Osteoblast (primary cell): ENCODE measurements at regions not wholly inside any gene's neighbourhood (a gene's known extent, or its start where the extent isn't known, plus 50 kb on each side); places are given as distances from the start of the nearest gene placed in this dataset.

Experiments
- DNase-seq: peaks from one replicate; pipeline ENCODE4 v3.0.0; 2011; ENCODE audit warnings: low spot score, mixed read lengths; ENCODE audit not compliant: insufficient read length; ENCODE audit errors: missing footprints
- H2AFZ ChIP-seq: 2 replicates; pipeline ENCODE4 v1.6.0; 2011; ENCODE audit warnings: mild to moderate bottlenecking, low read length
- H3K27ac ChIP-seq: 2 replicates; pipeline ENCODE4 v1.5.1; 2011; ENCODE audit warnings: mild to moderate bottlenecking, low read depth, low read length, moderate library complexity
- H3K27me3 ChIP-seq: 2 replicates; pipeline ENCODE4 v1.6.0; 2012; ENCODE audit warnings: mild to moderate bottlenecking, control low read depth, inconsistent platforms, low read length, moderate library complexity; ENCODE audit not compliant: insufficient read depth
- H3K36me3 ChIP-seq: 2 replicates; pipeline ENCODE4 v1.5.1; 2011; ENCODE audit warnings: mild to moderate bottlenecking, low read length, control low read depth, moderate library complexity; ENCODE audit not compliant: insufficient read depth
- H3K4me1 ChIP-seq: 2 replicates; pipeline ENCODE4 v1.5.1; 2011; ENCODE audit warnings: mild to moderate bottlenecking, low read length, control low read depth, moderate library complexity; ENCODE audit not compliant: insufficient read depth
- H3K4me2 ChIP-seq: 2 replicates; pipeline ENCODE4 v1.6.0; 2011; ENCODE audit warnings: mild to moderate bottlenecking, low read length; ENCODE audit not compliant: insufficient read depth
- H3K4me3 ChIP-seq: fragments of 200-600 bp; sonication (generic); 3 replicates; pipeline ENCODE4 v1.5.1; 2012; ENCODE audit warnings: mild to moderate bottlenecking, low read length, inconsistent platforms; ENCODE audit not compliant: insufficient read depth
- H3K79me2 ChIP-seq: 2 replicates; pipeline ENCODE4 v1.6.0; 2012; ENCODE audit warnings: mild to moderate bottlenecking, low read length, control low read depth, inconsistent platforms; ENCODE audit not compliant: insufficient read depth
- H3K9me3 ChIP-seq: 2 replicates; pipeline ENCODE4 v1.5.1; 2011; ENCODE audit warnings: low read depth, low read length, control low read depth
- H4K20me1 ChIP-seq: 2 replicates; pipeline ENCODE4 v1.6.0; 2012; ENCODE audit warnings: mild to moderate bottlenecking, low read length, control low read depth; ENCODE audit not compliant: insufficient read depth
- CTCF ChIP-seq: IDR thresholded peaks from 2 replicates; pipeline ENCODE4 v1.5.1; 2011; ENCODE audit warnings: mild to moderate bottlenecking, low read depth, low read length, moderate library complexity; ENCODE audit errors: extremely low read depth

- Histone ChIP-seq H3K79me2 (no peaks in the 10 kb centered on the region), H4K20me1 (no peaks in the 10 kb centered on the region), H3K27ac (no peak overlapping the region), H3K27me3 (no peaks in the 10 kb centered on the region), H3K9me3 (no peaks in the 10 kb centered on the region), H3K4me2 (no peak overlapping the region), H2AFZ (no peak overlapping the region), H3K36me3 (no peaks in the 10 kb centered on the region), H3K4me1 (no peaks in the 10 kb centered on the region), H3K4me3 (no peak overlapping the region)
- DNase-seq: no peak
- no peak for TF ChIP-seq CTCF
Observed at GRCh38 chr3:39664931-39665330, 144.5 kb upstream of the MYRIP start.

DNA sequence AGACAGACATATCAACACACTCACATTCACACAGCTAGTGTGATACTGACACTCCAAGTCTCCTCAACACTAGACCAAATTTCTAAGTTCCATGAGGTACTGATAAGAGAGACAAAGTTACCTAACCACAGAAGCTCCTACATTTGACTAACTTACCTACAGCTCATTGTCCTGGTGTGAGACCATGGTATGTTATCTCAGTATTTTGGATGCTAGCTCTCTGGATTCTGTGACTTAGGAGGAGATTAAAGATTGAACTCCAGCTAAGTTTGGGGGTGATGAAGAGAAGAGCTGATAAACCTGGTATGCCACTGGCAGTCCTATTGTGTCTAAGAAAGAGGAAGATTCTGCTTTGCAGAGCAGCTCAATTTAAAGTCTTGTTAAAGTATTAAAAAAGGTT, 144.0 kb upstream of the MYRIP start:
- Histone ChIP-seq H2AFZ (no peak overlapping the region), H3K9me3 (no peaks in the 10 kb centered on the region), H3K4me1 (no peaks in the 10 kb centered on the region), H3K27ac (no peak overlapping the region), H3K27me3 (no peaks in the 10 kb centered on the region), H3K4me2 (no peak overlapping the region), H3K4me3 (no peak overlapping the region), H3K36me3 (no peaks in the 10 kb centered on the region), H3K79me2 (no peaks in the 10 kb centered on the region), H4K20me1 (no peaks in the 10 kb centered on the region)
- no peak for TF ChIP-seq CTCF
- no peak for DNase-seq

- TF ChIP-seq CTCF: peak; percentile 75
- H2AFZ ChIP-seq: no peak overlapping the region
- H3K36me3 ChIP-seq: no peaks in the 10 kb centered on the region
- DNase-seq: no peak
- no peaks in the 10 kb centered on the region for H3K27me3 ChIP-seq
- H3K4me2 ChIP-seq: no peak overlapping the region
- H3K4me1 ChIP-seq: no peaks in the 10 kb centered on the region
- H3K79me2 ChIP-seq: no peaks in the 10 kb centered on the region
- H3K4me3 ChIP-seq: no peak overlapping the region
- H3K9me3 ChIP-seq: no peaks in the 10 kb centered on the region
- no peak overlapping the region for H3K27ac ChIP-seq
- no peaks in the 10 kb centered on the region for H4K20me1 ChIP-seq
Observed at GRCh38 chr3:39668420-39668819, 141.0 kb upstream of the MYRIP start.

DNA sequence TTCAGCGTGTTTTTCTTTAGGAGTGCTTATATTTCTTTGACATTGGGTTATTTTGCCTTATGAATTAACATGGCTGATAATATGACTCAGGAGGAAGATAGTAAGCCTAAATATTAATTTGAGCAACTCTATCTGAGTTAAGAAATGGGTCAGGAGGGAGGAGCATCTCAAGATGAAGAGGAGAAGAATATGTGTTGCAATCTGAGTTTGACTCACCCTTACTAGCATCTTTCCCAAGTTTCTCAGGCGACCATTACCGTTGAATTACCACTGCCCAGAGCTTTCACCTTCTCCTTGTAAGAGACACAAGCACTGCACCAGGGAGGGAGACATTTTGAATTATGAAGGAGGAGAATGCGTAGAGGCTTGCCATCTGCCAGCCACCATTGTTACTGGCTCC, 138.3 kb upstream of the MYRIP start:
- Histone ChIP-seq H3K27ac (no peak overlapping the region), H4K20me1 (no peaks in the 10 kb centered on the region), H3K79me2 (no peaks in the 10 kb centered on the region), H2AFZ (no peak overlapping the region), H3K36me3 (no peaks in the 10 kb centered on the region), H3K27me3 (no peaks in the 10 kb centered on the region), H3K9me3 (no peaks in the 10 kb centered on the region), H3K4me2 (no peak overlapping the region), H3K4me1 (no peaks in the 10 kb centered on the region), H3K4me3 (no peak overlapping the region)
- DNase-seq: no peak
- TF ChIP-seq CTCF: no peak
